22Rv1 (cell line): ENCODE measurements at regions not wholly inside any gene's neighbourhood (a gene's known extent, or its start where the extent isn't known, plus 50 kb on each side); places are given as distances from the start of the nearest gene placed in this dataset.

Source experiments
- ZFX ChIP-seq: fragments of 450-650 bp; IDR thresholded peaks from 2 replicates; pipeline ENCODE4 v1.6.1; 2017; ENCODE audit warnings: antibody characterized with exemption, borderline replicate concordance
- TF ChIP-seq, protein P1 (sequence below): fragments of 450-650 bp; IDR thresholded peaks from 2 replicates; pipeline ENCODE4 v1.5.1; 2017; ENCODE audit warnings: mild to moderate bottlenecking

DNA sequence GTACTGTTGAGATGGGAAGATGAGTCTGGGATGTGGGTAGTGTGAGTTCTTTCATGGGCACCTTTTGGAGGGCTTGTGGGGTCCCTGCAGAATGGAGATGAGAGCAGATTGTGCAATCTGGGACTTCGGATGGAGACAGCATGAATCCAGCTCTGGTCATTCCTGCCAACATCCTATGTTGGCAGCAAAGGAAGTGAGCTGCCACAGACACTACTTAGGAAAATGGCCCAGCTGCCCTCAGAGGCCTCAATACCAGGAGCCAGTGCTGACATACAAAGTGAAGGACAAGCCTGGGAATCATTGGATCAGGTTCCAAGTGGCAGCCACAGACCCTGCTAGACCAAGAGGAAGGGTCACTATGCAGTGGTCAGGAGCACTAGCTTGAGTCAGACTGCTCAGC, 402.8 kb downstream of the CDK5RAP2 start:
- TF ChIP-seq, protein P1, sequence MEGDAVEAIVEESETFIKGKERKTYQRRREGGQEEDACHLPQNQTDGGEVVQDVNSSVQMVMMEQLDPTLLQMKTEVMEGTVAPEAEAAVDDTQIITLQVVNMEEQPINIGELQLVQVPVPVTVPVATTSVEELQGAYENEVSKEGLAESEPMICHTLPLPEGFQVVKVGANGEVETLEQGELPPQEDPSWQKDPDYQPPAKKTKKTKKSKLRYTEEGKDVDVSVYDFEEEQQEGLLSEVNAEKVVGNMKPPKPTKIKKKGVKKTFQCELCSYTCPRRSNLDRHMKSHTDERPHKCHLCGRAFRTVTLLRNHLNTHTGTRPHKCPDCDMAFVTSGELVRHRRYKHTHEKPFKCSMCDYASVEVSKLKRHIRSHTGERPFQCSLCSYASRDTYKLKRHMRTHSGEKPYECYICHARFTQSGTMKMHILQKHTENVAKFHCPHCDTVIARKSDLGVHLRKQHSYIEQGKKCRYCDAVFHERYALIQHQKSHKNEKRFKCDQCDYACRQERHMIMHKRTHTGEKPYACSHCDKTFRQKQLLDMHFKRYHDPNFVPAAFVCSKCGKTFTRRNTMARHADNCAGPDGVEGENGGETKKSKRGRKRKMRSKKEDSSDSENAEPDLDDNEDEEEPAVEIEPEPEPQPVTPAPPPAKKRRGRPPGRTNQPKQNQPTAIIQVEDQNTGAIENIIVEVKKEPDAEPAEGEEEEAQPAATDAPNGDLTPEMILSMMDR = no peak
- no peak for TF ChIP-seq ZFX
